GM21526 (cell line): ENCODE measurements at regions not wholly inside any gene's neighbourhood (a gene's known extent, or its start where the extent isn't known, plus 50 kb on each side); places are given as distances from the start of the nearest gene placed in this dataset.

Source experiments
- ATAC-seq: cut with Tn5 transposase; IDR thresholded peaks from one replicate; pipeline ENCODE4 v1.9.1; 2021; ENCODE audit warnings: moderate library complexity; ENCODE audit not compliant: unreplicated experiment, low FRiP score

DNA sequence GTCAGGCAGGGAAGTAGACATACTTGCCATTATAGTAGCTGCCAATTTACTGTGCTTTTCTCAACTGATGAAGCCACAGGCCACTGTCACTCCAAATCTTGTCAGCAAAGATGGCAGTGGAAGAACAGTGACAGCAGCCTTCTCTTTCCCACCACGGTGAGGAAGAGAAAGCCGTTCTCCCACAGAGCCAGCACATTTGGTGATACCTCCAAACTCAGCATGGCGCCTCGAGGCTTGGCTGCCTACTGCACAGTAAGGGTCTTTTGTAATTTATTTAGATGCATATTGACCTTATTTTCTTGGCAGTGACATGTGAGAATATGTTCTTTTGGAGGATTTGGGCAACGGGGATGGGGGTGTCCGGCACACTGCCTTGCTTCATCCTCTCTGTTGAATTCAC, 117.2 kb upstream of the CDH20 start:
- ATAC-seq, result no peak

DNA sequence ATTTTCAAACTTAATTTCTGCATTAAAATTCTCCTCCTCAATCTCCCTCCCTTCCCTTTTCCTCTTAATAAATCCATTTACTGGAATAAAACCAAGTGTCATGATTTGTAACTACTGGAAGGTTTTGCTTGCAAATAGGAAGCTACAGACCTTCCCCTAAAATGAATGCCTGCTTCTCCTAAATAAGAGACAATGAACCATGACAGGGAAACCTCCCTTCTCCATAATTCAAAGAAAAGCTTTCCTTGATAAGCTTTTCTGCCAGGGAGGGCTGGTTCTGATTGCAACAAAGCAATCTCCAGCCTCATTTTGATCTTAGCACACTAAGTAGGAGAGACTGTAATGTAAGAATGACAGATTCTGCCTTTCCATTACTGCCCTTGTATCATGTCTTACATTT, 111.0 kb upstream of the CDH20 start:
- no peak for ATAC-seq

DNA sequence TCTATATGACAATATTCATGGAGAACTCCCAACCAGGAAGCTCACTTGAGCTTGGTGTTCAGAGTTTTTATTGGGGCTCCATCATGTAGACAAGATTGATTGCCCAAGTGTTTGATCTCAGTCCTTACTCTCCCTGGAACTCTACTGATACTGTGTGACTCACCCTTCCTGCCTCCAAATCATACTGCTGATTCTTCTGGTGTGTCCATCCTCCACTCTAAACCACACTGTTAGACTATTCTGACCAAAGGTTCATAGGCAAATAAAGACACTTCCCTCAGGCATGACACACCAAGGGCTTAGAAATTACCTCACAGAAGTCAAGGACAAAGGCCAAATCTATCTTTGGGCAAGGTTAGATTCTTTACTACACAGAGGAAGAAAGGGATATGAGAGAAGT, 107.9 kb upstream of the CDH20 start:
- ATAC-seq, result no peak

DNA sequence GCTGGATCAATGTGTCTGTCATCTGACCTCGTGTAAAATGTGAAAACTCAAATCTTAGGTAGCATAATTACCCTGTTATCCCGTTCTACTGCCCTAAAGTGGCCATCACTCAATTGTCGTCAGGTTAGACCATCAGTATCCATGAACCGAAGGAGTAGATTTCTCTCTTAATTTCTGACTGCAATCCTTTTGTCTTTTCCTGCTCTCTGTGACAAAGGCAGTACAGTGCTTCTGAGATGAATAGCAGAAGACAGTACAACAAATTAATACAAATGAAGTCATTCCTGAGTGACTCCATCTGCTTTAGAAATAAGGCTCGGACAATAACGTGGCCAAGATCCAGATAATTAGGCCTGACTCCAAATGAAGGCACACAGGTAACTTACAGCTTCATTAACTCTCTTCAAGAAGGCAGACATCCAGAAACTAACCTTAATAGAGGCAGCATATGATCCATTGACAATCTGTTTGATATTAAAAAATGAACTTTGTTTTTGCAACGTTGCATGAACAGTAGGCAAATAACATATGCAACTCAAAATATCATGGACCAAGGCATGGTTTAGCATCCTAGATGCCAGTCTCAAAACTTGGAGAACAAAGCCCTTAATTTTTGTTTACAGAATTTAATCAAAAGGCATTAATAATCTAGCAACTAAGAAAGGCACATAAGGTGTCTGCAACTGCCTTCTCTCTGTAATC, 96.7 kb upstream of the CDH20 start:
- no peak for ATAC-seq

DNA sequence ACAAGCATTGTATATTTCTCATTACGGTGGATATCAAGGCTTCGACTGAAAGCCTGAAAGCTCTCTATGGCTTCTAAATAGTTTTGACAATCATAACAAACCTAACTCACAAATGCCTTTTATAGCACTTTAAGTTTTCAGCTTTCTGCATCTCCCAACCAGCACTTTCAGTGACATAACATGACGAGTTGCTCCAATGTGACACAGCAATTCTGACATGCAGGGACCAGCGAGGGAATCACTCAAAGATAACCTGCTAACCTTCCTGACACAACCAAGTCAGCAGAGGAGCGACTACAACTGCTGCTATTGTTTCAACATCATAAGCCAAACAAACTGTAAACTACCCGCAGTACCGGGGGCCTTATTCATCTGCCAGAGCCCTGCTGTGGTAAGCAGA, 95.7 kb upstream of the CDH20 start:
- ATAC-seq, result no peak

DNA sequence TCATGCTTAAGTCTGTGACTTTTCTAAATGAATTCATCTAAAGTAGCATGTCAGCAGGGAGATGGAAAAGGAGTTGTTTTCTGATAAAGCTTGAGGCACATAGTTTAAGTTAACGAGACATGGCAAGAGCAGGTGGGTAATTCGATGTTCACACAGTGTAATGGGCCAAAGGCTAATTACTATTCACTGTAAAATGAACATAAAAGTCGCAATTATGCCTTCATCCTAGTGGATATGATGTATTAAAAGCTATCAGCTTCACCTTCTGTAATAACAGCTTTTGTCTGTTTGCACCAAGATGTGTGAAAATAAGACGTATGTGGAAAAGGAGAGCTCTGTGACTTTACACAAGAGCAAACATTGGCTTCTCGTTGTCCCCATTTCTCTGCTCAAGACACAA, 94.2 kb upstream of the CDH20 start:
- no peak for ATAC-seq

DNA sequence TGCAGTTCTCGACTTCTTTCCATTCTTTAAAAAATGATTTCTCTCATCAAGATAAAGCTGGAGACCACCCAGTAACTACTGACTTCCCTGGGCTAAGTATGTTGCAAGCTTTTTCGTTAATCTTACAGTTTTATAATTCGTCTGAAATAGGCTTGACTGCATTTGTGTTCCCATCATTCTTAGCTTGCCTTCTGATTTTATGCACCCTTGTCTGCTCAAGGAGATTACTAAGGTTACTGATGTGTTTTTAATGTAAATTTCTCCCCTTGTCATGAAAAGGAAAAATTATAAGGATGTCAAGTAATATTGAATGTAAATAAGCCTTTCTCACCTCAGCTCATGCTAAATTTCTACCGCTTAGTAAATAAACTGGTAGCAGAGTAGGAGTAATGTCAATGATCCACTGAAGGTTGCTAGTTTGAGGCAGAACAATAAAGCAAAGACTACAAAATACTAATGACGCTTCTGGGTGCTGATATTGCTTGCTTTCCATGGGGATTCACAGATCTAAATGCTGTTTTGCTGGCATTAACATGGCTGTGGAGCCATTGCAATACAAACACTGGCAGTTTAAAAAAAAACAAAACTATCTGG, 91.9 kb upstream of the CDH20 start:
- no peak for ATAC-seq

DNA sequence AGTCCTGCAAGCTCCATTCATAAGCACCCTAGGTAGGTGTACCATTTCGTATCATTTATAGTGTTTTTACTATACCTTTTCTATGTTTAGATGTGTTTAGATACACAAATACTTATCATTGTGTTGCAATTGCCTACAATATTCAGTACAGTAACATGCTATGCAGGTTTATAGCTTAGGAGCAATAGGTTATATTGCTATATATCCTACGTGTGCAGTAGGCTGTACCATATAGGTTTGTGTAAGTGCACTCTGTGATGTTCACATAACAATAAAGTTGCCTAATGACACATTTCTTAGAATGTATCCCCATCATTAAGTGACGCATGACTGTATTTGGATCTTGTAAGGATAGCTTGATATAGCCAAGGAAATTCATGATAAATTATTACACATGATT, 88.6 kb upstream of the CDH20 start:
- ATAC-seq, result no peak

DNA sequence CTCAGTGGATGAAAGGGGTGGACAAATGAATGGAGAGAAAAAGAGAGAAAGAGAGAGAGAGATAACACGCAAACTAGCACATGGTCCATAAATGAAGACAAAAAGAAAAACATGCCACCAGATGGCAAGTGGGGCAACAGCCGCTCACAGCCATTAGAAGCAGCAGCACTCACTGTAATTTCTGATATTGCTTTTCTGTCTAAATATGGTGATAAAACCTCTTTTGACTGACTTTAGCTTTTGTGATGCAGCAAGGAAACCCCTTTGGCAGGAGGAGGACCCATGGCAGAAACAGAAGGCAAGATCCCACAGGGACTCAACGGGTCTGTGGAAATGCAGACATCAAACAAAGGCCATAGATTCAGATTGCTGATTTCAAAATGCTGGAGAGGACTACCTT, 88.0 kb upstream of the CDH20 start:
- ATAC-seq, result no peak

DNA sequence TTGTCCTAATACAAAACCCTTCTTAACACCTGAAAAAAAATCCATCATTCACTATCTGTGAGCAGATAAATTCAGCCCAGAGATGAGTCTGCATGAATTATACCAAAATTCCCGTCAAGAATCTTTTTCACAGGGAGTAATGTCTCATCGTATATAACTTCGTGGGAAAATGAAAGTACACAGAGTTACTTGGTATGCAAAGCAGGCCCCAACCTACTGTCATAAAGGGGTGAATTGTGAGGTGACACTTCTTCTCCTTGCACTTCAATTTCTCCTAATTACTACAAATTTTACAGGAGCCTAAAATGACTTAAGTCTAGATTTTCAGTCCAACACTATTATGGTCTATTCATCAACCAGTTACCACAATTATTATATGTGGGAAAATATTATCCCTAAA, 84.6 kb upstream of the CDH20 start:
- no peak for ATAC-seq

DNA sequence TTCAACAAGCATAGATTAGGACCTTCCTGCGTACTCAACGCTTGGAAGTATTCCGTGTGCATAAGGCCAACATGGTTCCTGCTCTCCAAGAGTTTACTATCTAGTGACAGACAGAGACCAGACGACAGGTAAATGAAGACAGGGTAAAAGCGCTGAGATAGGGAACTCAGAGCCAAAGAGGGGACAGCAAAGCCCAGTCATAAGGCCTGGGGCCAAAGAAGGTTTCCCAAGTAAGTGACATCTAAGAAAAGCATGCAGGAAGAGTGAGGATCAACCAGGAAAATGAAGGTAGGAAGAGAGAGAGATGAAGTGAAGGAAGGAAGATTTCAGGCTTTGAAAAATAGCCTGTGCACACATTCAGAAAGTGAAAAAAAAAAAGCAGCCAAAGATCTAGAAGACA, 76.9 kb upstream of the CDH20 start:
- ATAC-seq, result no peak

DNA sequence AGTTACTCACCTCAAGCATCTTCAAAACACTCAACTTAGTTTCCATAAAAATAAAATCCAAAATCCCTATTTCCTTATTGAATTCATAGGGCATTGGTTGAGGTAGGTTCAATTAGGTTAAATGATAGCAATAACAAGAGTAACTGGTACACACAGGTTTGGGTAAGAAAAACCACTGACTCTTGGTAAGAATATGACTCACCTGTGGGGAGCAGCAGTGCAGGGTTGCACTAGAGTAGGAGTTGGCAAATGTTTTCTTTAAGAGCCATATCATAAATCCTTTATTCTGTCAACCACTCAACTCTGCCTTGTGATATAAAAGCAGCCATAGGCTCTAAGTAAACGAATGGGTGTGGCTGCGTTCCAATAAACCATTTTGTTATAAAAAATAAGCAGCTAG, 71.4 kb upstream of the CDH20 start:
- no peak for ATAC-seq

DNA sequence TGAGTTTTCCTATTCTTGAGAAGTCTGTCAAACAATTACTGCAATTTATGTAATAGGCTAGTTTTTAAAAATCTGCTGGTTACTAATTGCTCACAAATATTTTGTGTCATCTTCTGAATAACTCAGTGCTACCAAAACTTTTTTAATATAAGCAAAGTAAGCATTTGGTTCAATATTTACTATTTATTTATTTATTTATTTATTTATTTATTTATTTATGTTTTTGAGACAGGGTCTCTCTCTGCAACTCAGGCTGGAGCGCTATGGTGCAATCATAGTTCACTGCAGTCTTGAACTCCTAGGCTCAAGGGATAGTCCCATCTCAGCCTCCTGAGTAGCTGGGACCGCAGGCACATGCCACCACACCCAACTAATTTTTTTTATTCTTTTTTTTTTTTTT, 60.4 kb upstream of the CDH20 start:
- no peak for ATAC-seq

DNA sequence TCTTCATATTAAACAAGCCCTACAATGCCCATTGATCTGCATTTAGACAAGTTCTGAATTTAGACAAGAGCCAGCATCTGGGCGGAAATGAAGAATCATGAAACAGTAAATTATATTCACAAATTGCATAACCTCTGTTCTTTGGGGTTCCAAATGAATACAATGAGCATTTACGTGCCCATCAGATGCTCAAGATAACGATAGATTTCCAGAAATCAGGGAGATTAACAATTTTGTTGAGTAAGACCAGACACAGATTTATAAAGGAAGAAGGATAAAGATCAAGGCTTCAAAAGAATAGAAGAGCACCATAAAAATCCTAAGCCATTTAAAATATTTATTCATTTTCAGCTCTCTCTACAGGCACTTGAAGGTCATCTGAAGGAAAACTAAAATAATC, 59.7 kb upstream of the CDH20 start:
- no peak for ATAC-seq

DNA sequence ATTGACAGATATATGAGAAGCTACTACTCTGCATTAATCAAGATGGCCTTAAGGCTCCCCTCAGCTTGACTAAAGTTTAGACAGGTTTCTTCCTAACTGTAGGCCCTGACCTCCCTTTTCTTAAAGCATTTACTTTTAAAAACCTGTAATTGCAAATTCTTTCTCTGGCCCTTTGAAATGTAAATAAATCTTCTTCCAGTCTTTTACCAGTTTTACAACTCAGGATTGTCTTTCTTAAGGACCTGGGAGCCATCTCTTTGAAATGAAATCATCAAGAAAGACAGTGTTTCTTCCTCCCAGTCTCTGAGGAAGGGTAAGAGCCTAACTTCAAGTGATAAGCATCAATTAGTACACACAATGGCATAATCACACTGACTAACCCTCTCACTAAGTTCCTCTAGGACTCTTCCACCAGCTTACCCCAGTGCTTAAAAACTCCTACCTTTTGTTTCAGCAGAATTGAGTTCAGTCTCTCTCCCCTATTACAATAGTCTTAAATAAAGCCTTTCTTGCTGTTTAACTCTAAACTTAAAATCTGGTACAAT, 58.7 kb upstream of the CDH20 start:
- ATAC-seq, result no peak

DNA sequence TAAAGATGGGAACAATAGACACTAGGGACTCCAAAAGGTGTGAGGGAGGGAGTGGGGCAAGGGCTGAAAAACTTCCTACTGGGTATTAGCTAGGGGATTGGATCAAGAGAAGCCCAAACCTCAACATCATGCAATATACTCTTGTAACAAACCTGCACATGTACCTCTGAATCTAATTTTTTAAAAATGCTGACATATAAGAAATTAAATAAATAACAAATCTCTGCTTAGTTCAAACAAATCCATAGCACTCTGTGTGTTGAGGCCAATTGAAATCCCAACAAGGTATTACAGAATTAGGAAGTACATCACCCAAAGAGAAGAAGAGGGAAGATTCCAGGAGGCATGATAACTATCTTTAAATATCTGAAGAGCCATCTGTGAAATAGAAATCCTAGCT, 55.4 kb upstream of the CDH20 start:
- ATAC-seq, result no peak

DNA sequence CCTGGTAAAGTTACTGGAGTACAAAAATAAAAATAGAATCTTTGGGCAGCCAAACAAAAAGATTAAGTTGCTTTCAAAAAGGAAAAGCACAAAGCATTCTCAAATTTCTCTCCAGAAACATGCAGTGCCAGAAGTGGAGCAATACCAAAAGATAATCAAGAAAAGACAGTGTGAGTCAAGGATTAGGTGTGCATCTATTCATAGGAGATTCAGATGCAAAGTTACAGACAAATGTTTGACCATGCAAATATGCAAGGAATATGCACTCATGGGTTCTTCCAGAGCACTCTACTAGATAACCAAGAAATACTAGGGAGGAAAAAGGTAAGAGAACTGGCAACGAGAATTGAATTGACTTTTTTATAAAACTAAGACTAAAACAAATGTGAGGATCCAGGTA, 51.8 kb upstream of the CDH20 start:
- no peak for ATAC-seq

DNA sequence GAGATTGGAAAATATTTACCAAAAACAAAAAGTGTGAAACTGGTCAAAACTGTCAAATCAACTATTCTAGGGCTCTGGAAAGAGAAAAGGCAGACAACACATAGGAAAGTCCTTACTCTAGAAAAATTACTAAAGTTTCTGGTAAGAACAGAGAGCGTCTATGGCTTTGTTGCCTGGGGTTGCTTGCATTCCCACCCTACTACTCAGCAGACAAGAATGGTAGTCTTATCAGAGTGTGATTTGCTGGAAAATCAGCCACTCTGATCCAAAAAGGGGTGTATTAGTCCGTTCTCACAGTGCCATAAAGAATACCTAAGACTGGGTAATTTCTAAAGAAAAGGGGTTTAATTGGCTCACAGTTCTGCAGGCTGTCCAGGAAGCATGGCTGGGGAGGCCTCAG, 50.3 kb upstream of the CDH20 start:
- ATAC-seq, result no peak
